Progenitor cell of endocrine pancreas (in vitro differentiated cells): ENCODE measurements at regions not wholly inside any gene's neighbourhood (a gene's known extent, or its start where the extent isn't known, plus 50 kb on each side); places are given as distances from the start of the nearest gene placed in this dataset.

Experiments
- DNase-seq: peaks from one replicate; pipeline ENCODE4 v3.0.0; 2021; ENCODE audit warnings: low spot score; ENCODE audit not compliant: unreplicated experiment
- H3K27ac Mint-ChIP-seq: 2 replicates; pipeline ENCODE4 v1.8.0; 2021; ENCODE audit warnings: mild to moderate bottlenecking, moderate library complexity, mixed read lengths
- H3K27me3 Mint-ChIP-seq: 2 replicates; pipeline ENCODE4 v1.8.0; 2021; ENCODE audit warnings: mixed read lengths
- H3K36me3 Mint-ChIP-seq: 2 replicates; pipeline ENCODE4 v1.8.0; 2022; ENCODE audit warnings: mixed read lengths; ENCODE audit not compliant: insufficient read depth
- H3K4me1 Mint-ChIP-seq: 2 replicates; pipeline ENCODE4 v1.8.0; 2021; ENCODE audit warnings: low read depth, mixed read lengths
- H3K4me3 Mint-ChIP-seq: 2 replicates; pipeline ENCODE4 v1.8.0; 2021; ENCODE audit warnings: low read depth, mild to moderate bottlenecking, moderate library complexity, mixed read lengths
- H3K9me3 Mint-ChIP-seq: 2 replicates; pipeline ENCODE4 v1.8.0; 2021; ENCODE audit warnings: low read depth, mixed read lengths
- CTCF ChIP-seq: fragments of 200-600 bp; sonication (generic); IDR thresholded peaks from one replicate; pipeline ENCODE4 v1.5.0; 2021; ENCODE audit warnings: antibody characterized with exemption, mild to moderate bottlenecking; ENCODE audit not compliant: unreplicated experiment

DNA sequence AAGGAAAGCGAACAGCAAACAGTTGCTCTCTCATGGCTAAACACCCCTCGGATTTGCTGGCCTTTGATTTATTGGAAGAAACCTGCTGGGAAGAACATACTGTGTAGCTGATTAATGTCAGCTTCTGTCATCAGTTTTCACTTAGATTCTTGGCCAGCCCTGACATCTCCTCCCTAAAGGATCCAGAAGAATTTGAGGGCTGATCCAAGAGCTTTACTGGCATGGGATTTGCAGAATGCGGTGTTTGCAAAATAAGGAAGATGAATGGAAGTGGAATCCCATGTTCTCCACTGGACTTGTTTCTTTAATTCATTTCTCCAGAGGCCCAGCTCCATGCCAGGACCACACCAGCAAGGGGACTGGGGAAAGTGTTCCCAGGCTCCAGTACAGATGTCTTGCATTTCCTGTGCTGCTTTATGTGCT, 80.5 kb downstream of the RDH14 start:
- Mint-ChIP-seq H3K27me3 (peaks cover 4% of the 10 kb centered on the region), H3K9me3 (no peaks in the 10 kb centered on the region), H3K36me3 (no peaks in the 10 kb centered on the region), H3K4me3 (no peak overlapping the region), H3K27ac (no peak overlapping the region), H3K4me1 (no peaks in the 10 kb centered on the region)
- no peak for DNase-seq
- no peak for TF ChIP-seq CTCF

GRCh38 chr2:18477293-18477692, 83.2 kb downstream of the RDH14 start:
- no peak for DNase-seq
- H3K27ac Mint-ChIP-seq: no peak overlapping the region
- TF ChIP-seq CTCF: no peak
- H3K27me3 Mint-ChIP-seq: peaks cover 14% of the 10 kb centered on the region
- H3K4me3 Mint-ChIP-seq: no peak overlapping the region
- H3K9me3 Mint-ChIP-seq: no peaks in the 10 kb centered on the region
- H3K36me3 Mint-ChIP-seq: no peaks in the 10 kb centered on the region
- H3K4me1 Mint-ChIP-seq: peaks cover 4% of the 10 kb centered on the region

DNA sequence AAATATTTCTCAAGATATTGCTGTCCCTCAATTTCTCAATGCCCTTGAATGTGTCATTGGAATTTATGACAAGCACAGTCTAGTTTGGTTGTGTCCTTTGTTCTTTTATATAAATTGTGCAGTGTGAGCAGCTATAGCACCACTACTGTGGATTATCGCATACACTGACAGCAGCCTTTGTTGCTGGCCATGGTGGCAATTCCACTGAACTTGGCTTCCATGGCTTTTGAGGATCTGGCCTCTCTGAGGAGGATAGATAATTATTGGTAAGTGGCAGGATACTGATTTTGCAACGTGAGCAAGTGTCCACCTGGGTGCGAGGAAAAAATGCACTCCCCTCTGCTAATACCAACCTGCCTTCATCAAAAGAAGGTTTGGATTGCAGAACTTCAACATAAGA, 84.0 kb downstream of the RDH14 start:
- H3K9me3 Mint-ChIP-seq: no peaks in the 10 kb centered on the region
- no peaks in the 10 kb centered on the region for H3K36me3 Mint-ChIP-seq
- TF ChIP-seq CTCF: no peak
- peaks cover 4% of the 10 kb centered on the region for H3K4me1 Mint-ChIP-seq
- no peak overlapping the region for H3K4me3 Mint-ChIP-seq
- no peak for DNase-seq
- H3K27ac Mint-ChIP-seq: no peak overlapping the region
- peaks cover 14% of the 10 kb centered on the region for H3K27me3 Mint-ChIP-seq

DNA sequence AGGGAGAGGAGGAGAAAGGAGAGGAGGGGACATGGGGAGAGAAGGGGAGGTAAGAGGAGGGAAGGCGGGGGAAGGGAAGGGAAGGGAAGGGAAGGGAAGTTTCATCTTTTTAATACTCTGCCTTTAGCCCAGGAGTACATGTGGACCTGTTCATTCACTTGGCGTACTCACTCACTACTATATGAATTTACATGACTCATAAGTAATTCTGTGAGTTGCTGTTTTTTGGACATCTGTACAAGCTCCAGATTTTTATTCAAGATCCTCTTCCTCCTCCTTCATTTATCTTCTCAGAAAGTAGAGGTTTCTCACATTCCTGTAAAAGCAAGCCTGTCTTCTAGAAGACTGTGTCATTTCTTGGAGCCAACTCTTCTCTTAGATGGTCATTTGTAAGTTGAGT, 84.6 kb downstream of the RDH14 start:
- H3K27ac Mint-ChIP-seq: no peak overlapping the region
- no peak for DNase-seq
- H3K27me3 Mint-ChIP-seq: peaks cover 16% of the 10 kb centered on the region
- TF ChIP-seq CTCF: no peak
- H3K4me3 Mint-ChIP-seq: no peak overlapping the region
- H3K36me3 Mint-ChIP-seq: no peaks in the 10 kb centered on the region
- peaks cover 4% of the 10 kb centered on the region for H3K4me1 Mint-ChIP-seq
- no peaks in the 10 kb centered on the region for H3K9me3 Mint-ChIP-seq

- Mint-ChIP-seq H3K9me3 (no peaks in the 10 kb centered on the region), H3K27me3 (peaks cover 17% of the 10 kb centered on the region), H3K27ac (no peak overlapping the region), H3K4me3 (no peak overlapping the region), H3K36me3 (no peaks in the 10 kb centered on the region), H3K4me1 (peaks cover 4% of the 10 kb centered on the region)
- TF ChIP-seq CTCF: no peak
- no peak for DNase-seq
Measured at GRCh38 chr2:18474700-18475099, 85.8 kb downstream of the RDH14 start.
